ENCODE measurements at regions not wholly inside any gene's neighbourhood (a gene's known extent, or its start where the extent isn't known, plus 50 kb on each side); places are given as distances from the start of the nearest gene placed in this dataset.

DNA sequence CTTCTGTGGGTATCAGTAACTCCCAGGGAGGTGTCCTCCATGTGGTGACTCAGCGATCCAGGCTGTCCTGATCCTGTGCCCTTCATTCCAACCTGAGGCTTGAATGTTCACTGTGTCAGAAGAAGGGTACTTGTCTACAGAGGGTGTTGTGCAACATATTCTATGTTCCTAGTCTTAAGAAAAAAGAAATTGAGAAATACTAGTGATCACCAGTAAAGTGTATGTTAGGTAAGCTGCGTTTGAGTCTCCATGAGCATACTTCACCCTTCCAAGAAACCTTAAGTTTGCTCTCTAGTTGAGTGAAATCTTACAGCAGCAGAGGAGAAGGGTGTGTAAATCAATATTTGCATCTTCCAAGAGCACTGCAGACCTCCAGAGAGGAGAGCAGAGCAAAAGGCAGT lies 122.2 kb upstream of the SLC24A5 start:
- DNase-seq, result no peak

DNA sequence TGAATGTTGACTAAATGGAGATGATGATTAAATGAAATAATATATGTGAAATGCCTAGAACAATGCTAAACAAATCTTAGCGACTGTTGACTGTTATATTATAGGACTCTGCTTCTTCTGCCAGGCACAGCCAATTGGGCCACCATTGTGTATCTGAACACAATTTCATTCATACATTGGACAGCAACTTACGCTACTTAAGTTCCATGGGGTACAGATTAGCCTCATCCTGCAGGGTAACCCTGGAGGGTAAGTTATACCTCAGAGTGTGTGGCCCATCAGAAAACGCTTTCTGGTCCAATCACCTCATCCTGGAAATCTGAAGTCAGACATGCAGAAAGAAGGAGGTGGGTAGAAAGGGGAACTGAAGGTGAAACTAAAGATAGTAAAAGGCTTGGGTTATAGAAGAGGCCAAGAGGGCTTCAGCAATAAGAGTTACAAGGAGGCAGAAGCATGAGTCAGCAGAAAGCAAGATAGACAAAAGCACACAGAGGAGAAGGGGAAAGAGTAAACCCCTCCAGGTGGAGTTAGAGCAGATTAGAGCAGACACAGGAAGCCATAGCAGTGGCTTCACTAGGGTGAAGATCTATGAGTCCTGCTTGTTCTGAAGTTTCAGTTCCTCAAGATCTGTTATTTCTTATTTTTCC lies 119.3 kb upstream of the SLC24A5 start:
- DNase-seq, result no peak

DNA sequence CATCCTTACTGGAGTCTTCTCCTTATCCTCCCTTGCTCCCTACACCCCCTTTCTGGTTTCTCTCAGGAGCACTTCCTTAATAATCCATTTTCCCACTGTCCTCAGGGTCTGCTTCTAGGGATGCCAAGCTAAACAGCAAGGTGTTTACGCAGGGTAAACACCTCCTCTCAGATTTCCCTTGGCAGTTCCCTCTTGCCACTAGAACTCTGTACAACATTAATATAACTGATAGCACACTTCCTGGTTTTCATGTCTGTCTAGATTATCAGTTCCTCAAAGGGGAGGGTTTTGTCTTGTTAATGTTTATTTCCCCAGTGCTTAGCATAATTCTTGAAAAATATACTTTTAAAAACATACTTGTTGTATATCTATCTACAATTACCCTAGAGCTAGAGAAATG lies 118.0 kb upstream of the SLC24A5 start:
- DNase-seq, result no peak

DNA sequence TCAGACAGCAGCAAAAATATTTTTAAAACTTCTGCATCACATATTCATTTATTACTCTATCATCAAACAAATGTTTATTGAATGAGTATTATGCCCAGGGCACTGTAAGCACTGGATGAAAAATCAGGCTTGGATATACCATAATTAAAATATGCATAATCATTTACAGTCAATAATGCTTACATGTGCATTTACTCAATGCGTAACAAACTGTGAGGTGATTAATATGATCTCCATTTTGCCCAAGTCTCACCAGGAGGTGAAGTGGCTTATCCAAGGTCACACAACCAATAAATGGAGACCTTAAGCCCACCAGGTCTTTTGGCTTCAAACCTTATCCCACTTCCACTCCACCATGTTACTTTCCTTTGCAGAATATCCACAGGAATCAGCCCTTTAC lies 117.3 kb upstream of the SLC24A5 start:
- DNase-seq, result no peak

DNA sequence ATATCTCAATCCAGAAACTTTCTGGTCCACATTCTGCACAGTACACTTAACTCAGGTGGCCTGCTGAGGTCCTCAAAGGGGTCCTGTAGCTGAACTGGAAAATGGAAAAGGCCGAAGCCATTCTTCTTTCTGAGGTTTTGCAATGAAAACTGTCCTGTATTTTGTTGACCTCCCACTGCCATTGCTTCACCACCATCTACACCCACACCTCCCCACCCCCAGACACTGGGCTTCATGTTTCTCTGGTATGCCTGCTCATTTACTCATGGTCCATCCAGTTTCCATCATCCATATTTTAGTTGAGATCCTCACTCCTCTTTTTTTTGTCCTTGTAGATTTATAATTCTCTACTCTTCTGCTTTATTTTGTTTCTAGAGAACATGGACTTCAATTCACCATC lies 115.7 kb upstream of the SLC24A5 start:
- no peak for DNase-seq

DNA sequence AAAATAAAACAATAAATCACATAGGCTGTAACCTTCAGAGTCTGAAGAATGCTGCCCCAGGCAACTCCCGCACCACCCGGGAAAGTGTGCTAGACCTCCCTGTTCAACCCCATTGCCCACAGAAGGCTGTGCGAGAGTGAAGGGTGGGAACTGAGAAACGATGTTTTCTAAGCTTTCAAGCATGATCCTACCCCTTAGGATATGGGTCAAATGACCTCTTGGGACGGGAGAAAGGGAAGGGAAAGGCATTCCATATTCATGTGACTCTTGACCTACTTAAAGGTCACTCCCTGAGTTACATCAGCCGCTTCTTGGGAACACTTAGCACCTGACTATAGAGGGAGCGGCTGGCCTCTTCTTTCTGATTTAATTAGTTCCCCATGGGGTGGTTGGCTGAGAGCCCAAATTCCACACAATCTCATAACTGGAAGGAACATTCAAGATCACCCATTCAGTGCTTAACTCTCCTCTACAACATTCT lies 114.7 kb upstream of the SLC24A5 start:
- DNase-seq, result no peak

DNA sequence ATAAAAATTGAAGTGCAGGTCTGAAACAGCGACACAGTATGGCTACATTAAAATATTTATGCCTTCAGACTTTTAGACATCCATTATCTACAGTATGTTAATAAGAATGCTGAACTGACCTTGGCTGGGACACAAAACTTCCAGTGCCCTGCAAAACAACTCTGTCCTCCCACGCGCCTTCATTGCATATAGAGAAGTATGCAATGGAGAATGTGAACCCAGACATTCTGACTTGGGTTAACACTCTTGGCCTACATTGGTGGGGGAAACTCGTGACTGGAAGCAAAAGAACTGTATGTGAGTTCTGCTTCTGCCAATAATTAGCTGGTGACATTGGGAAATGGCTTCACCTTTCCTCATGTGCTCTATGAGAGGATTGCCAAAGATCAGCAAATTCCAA lies 110.5 kb upstream of the SLC24A5 start:
- DNase-seq, result no peak

DNA sequence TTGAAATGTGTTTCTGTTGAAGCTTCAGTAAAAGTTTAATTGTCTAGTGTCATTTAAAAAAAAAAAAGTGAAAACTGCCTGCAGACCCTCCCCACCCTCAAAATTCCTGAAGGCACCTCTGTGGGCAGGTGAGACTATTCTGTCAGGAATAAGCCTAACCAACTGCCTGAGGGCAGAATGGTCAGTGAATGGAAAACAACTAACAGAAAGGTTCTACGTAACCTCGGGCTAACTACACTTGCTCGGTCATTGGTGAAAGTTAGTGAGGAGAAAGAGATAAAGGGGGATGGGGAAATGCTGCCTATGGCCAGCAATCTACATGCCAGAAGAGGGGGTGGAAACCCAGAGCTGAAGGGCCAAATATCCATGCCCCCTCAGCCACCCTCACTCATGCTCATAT lies 108.6 kb upstream of the SLC24A5 start:
- DNase-seq, result no peak

DNA sequence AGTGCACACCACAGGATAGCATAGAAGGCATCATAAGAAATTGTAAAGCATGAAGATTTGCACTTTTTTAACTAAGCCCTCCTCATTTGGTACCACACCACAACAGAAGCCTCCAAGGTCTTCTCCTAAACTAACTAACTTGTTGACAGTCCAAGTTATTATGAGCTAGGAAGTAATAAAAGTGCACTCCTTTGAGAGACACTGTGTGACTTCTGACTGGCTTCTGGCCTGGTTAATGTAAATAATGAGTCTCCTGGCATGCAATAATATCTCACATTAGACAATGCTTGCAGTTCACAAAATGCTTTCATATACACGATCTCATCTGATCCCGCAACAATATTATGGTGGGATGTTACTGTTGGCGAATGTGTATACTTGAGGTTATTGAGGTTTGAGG lies 103.9 kb upstream of the SLC24A5 start:
- DNase-seq, result no peak

DNA sequence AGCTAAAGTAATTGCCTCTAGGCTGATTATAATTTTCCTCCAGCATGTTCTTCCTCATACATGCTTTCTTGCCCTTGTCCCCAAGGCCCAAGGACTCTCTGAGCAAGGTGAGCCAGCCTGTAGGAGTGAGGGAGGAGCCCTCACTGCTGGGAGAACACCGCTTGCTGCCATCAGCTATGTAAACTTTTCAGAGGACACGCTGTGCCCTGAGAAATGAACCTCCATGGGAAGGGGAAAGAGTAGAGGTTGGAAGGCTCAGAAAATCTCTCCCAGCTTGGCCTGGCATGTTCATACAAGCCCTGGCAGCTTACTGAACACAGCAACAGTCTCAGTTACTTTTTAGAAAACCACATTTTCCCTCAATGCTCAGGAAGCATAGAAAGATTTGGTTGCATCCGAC lies 103.0 kb upstream of the SLC24A5 start:
- no peak for DNase-seq

DNA sequence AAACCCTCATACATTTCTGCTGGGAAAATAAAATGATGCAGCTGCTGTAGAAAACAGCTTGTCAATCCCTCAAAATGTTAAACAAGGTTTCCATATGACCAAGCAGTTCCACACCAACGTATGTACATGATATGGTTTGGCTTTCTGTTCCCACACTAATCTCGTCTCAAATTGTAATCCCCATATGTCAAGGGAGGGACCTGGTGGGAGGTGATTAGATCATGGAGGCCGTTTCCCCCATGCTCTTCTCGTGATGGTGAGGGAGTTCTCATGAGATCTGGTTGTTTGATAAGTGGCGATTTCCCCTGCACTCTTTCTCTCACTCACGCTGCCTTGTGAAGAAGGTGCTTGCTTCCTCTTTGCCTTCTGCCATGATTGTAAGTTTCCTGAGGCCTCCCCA lies 100.6 kb upstream of the SLC24A5 start:
- DNase-seq, result no peak

DNA sequence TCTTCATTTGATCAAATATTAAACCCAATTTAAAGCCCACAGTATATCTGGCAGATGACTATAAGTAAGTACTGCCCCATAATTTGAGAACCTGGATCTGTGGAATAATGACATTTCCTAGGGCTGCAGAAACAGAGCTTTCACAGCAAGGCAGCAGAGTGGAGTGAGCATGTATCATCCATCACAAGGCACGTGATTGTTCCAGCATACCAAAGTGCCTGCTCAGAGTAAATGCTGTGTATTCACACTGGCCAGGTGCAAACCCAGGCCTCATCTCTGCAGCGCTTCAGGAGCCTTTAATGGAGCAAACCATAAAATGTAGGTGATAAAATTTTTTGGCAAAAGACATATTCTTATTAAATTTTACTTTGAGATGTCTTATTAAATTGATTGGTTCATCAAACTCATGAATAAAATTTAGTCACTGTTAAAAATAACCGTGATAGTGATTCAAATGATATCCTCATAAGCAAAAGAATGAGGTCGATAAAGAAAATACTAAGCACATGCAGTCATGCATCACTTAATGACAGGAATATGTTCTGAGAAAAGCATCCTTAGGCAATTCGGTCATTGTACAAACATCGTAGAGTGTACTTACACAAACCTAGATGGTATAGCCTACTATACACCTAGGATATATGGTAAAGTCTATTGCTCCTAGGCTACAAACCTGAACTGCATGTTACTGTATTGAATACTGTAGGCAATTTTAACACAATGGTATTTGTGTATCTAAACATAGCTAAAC lies 99.3 kb upstream of the SLC24A5 start:
- DNase-seq, result no peak

DNA sequence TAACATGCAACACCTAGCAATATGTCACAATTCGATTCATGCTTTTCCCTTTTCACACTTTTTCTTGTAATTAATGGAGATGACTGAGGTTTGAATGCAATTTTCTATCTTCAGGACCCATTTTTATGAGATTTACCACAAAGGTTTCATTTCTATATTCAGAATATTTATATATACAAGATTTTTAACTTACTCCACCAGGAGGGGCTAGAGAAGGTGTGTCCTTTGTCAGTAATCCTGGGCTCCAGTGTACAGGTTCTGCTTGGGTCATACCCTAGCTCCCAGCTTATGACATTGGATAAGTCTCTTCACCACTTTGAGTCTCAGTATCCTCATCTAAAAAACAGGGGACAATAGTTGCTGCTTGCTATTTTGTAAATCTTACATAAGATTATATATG lies 95.7 kb upstream of the SLC24A5 start:
- DNase-seq, result no peak

DNA sequence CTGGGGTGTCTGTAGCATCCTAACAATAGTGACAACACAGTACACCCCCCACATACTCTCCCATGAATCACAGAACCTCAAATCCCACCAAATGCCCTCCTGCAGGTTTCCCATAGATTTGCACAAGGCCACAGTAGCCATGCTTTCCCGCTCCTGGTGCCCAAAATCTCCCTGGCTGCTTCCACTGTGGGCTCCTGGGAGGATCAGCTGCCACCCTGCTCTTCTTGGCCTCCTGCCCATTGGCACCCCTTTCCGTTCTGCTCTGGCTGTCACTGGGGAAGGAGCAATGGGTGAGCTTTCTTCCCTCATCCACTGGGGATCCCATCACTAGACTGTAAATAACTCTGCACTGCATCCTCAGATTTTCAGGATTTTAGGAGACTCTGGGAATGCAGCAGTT lies 92.1 kb upstream of the SLC24A5 start:
- no peak for DNase-seq

DNA sequence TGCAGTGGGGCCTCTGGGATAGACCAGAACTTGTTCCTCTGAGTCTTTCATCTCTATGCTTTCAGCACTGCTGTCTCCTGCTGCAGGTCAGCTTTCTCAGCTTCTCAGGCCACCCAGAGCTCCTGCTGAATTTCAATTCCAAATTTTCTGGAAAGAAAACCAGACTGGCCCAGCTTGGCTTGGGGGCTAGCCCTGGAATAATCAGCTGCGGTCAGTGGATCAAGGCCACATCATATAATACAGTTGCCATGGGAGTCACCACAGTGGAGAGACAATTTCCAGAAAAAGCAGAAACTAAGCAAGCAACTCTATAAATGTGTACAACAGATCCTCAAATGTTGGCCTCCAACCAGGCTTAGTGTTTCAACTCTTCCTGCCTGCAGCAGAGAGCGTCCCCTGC lies 91.1 kb upstream of the SLC24A5 start:
- DNase-seq, result no peak

DNA sequence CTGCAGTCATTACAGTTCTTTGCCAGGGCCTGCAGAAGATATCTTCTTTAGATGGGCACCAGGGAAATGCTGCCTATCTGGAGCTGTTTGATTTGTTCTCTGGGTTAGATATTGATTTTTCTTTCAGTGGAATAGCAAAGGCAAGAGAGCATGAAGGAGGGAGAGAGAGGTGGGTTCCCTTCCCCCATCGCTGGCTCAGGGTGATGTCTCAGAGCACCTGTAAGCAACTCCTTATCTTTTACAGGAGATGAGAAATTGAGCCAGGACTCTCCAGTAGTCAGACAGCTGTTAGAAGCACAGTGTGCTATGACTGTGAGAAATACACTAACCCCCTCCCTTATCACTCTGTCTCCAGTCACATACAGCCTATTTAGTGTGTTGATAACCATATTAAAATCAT lies 89.3 kb upstream of the SLC24A5 start:
- DNase-seq, result no peak

DNA sequence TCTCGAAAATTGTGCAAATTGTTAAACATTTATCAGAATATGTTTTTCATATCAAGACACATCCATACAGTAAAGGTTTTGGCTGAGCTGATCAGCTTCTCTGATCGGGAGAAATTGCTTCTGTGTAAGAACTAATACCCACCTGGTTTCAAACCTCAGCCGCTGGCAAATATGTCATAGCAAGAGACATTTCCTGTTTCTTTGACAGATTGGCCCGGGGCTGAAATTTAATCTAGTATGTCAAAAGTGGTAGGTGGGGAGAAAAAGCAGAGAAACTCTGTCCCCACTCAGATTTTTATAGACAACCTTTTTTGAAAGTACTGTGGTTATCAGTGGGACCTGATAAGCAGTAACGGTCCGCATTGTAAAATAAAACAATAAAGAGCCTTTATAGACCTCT lies 88.8 kb upstream of the SLC24A5 start:
- DNase-seq, result no peak

DNA sequence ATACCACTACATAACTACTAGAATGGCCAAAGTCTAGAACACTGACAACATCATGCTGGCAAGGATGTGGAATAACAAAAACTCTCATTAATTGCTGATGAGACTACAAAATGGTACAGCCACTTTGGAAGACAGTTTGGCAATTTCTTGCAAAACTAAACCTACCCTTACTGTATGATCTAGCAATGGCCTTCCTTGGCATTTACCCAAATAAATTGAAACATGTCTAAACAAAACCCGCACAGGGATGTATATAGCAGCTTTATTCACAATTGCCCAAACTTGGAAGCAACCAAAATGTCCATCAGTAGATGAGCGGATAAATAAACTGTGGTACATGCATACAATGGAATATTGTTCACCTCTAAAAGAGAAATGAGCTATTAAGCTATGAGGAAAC lies 87.9 kb upstream of the SLC24A5 start:
- no peak for DNase-seq

DNA sequence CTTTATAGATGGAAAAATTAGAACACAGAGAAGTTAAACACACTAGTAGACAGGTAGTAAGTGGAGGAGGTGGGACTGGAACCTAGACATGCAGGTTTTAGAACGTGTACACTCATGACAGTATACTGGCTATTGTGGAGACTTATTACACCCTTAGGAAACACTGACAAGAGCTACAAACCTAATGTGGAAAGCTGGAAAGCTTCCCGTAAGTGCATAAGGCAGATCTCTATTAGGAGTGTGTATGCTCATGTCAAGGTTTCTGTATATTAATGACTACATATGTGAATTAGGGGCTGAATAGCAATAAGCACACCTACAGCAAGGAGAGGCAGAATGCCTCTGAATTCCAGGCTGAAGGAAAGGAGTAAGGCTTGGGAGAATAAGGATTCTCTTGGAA lies 82.6 kb upstream of the SLC24A5 start:
- DNase-seq, result no peak

DNA sequence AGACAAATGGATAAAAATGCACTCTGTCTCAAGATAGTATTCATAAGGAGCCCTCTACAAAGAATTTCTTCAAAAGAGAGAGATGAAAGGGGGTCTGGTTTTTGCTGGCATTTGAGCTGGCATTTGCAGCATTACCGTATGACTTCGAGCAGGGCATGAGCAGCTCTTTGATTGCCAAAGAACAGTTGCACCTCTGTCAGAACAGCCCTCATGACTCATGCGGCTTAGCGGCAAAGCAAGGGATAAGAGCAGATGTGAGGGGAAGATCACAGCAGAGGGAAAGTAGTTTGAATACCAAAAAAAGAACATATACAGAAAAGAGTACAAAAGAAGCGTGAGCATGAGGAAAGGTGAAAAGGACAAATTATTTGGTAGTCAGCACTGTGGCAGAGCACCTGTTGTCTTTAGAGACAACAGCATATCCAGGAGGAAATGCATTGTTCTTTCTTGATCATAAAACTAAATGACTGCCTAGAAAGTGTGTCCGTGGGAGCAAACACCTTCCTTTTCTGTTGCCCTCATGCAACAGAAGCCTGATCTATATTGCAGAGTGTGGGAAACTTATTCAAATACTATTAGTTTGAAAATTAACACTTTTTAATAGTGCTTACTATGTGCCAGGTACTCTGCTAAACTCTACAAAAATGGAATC lies 80.5 kb upstream of the SLC24A5 start:
- DNase-seq, result no peak

DNA sequence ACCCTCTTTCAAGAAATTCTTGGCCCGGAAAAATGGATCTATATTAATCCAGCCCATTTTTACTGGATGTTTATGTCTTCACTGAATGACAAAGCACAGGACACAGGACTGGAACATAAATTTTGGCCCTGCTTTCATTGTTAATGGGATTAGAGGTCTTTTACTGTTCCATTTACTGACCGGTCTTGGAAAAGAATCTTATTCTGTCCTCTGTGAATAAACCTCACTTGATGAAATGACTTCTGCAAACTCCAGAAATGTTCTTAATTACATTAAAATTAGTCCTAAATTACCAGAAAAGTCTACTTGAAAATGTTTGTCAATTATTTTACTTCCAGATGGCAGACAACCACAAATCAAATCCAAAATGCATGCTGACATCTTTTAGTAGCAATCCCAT lies 79.3 kb upstream of the SLC24A5 start:
- DNase-seq, result no peak

DNA sequence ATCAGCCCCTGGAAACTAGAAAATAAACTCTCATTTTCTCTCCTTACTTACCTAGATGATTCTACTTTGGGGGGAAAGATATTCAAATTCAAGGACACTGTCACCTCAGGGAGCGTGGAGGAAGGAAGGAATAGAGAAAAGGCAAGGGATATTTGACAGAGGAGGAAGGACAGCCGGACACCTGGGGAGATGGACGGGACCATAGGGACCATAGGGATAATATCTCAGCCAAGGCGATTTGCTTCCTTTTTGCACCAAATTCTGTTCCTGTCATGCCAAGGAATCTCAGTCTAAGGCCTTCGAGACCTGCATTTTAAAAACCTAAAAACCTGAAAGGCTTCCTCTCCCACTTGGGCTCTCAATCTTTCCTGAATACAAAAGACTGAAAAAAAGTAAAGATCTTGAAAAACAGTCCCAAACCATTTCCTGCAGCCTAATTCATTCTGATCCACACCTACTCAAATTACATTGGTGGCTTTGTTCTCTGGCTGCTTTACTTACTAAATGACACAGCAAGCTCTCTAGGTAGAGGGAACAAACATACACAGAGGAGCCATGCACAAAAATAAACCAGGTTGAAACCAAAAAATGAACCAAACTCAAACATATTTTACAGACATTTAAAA lies 73.9 kb upstream of the SLC24A5 start:
- DNase-seq, result no peak

DNA sequence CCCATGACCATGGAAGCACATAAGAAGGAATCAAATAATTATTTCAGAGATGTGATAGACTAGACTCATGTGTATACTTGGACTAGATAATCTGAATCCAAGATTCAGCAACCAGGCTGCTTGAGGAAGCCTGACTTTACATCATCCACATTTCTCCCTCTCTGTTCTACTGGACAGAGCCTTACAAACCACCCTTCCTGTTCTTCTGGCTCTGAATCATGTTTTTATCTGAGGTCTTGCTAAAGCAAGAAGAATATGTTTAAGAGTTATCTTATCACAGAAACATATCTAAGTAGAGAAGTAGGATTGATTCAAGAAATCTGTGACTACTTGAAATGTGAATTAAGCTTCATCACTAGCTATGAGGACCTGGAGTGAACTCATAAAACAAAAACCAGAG lies 71.1 kb upstream of the SLC24A5 start:
- DNase-seq, result no peak

DNA sequence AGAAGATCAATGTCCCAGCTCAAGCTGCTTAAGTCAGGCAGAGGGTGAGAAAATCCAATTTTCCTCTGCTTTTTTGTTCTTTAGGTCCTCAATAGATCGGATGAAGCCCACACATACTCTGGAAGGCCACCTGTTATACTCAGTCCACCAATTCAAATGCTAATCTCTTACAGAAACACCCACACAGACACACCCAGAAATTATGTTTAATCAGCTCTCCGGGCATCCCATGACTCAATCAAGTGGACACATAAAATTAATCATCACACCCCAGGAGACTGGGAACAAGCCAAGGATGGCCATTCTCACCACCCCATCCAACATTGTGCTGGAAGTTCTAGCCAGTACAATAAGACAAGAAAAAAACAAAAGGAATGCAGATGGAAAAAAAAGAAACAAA lies 67.8 kb upstream of the SLC24A5 start:
- DNase-seq, result no peak
